ENCODE measurements at regions not wholly inside any gene's neighbourhood (a gene's known extent, or its start where the extent isn't known, plus 50 kb on each side); places are given as distances from the start of the nearest gene placed in this dataset.

DNA sequence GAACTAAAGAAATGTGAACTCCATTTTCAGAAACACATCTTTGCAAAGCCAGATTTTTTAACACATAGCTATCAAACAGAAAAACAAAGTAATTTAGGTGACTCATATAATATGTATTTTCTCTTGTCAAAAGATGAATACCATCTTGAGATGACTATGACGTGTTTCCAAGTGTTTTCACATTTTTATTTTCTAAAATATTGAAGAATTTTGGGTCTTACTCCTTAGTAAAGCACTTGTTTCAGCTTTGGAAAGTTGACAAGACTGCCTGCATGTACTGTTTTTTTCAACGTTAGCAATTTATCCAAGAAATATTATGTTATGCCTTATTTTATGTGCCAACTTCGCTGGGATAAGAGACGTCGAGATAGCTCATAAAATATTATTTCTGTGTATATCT, 733.9 kb upstream of the EPHA5 start:
- TF ChIP-seq, protein P1, sequence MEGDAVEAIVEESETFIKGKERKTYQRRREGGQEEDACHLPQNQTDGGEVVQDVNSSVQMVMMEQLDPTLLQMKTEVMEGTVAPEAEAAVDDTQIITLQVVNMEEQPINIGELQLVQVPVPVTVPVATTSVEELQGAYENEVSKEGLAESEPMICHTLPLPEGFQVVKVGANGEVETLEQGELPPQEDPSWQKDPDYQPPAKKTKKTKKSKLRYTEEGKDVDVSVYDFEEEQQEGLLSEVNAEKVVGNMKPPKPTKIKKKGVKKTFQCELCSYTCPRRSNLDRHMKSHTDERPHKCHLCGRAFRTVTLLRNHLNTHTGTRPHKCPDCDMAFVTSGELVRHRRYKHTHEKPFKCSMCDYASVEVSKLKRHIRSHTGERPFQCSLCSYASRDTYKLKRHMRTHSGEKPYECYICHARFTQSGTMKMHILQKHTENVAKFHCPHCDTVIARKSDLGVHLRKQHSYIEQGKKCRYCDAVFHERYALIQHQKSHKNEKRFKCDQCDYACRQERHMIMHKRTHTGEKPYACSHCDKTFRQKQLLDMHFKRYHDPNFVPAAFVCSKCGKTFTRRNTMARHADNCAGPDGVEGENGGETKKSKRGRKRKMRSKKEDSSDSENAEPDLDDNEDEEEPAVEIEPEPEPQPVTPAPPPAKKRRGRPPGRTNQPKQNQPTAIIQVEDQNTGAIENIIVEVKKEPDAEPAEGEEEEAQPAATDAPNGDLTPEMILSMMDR (IDR thresholded peaks at IDR 0.05), result no peak
- TF ChIP-seq POLR2AphosphoS5 (IDR thresholded peaks at IDR 0.05) (no peak), POLR2A (IDR thresholded peaks at IDR 0.05) (no peak), EP300 (IDR thresholded peaks at IDR 0.05) (no peak)
